ENCODE measurements at regions not wholly inside any gene's neighbourhood (a gene's known extent, or its start where the extent isn't known, plus 50 kb on each side); places are given as distances from the start of the nearest gene placed in this dataset.

GRCh38 chr10:65555192-65555591, 1370.6 kb upstream of the LRRTM3 start:
- no peak for TF ChIP-seq ZNF274 (IDR thresholded peaks at IDR 0.05; ENCODE audit: low read depth, low read length)
- no peak for TF ChIP-seq YY1 (IDR thresholded peaks at IDR 0.05; ENCODE audit: insufficient read depth, insufficient read length)
- no peak for TF ChIP-seq SUZ12 (IDR thresholded peaks at IDR 0.05; ENCODE audit: extremely low read depth, insufficient read depth, insufficient read length)

Data from NT2/D1 (cell line).